Stimulated activated naive CD8-positive, alpha-beta T cell treated with anti-CD3 and anti-CD28 coated beads, Interleukin-15, Interleukin-2, amounts not matched to agents 100 U/mL and 50 U/mL, for 24 hours (primary cell): ENCODE measurements at regions not wholly inside any gene's neighbourhood (a gene's known extent, or its start where the extent isn't known, plus 50 kb on each side); places are given as distances from the start of the nearest gene placed in this dataset.
"Not testable (repeated sequence)": the region's sequence is repeated elsewhere in the genome, so short reads cannot be mapped to it uniquely, and the experiment has no call there.

Experiments
- ATAC-seq: fragments of 150-1000 bp; cut with Tn5 transposase; one replicate; pipeline ENCODE4 v1.10.0; 2021
- DNase-seq: peaks from one replicate; pipeline ENCODE4 v3.0.0; 2021

GRCh38 chr2:22355816-22356433 lies 1029.1 kb upstream of the KLHL29 start:
- ATAC-seq: no peak
- peak; percentile 62 for DNase-seq

- no peak for DNase-seq
- ATAC-seq: no peak
Measured at GRCh38 chr2:22359071-22359672, 1025.8 kb upstream of the KLHL29 start.

DNA sequence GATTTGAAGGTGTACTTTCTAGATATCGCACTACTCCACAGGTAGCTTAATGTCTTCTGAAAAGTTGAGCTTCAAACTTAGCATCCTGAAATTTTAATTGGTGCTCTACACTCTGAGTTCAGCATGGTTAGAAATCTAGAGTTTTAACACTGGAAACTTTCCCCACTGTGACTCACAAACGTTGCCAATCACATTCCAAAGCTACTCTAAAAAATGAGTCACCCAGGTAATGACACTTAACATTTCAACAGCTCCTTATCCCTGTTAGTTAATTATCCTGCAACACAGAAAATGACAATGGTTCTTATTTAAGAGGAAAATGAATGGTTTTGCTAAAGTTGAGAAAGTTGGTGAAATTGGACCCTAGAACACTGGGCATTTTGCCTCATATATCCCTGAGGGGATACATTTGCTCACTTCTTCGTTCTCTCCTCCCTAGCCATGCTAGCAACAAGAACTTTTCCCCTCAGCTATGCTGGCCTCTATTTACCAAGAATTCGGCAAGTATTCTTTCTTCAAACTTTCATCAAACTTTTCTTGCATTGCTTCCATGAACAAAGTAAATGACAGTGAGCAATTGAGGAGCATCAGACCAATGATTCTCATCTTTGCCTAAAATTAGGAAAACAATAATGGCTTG lies 1024.1 kb upstream of the KLHL29 start:
- DNase-seq: no peak
- no peak for ATAC-seq

GRCh38 chr2:22361571-22361970 lies 1023.4 kb upstream of the KLHL29 start:
- DNase-seq (no peak), ATAC-seq (no peak)

DNA sequence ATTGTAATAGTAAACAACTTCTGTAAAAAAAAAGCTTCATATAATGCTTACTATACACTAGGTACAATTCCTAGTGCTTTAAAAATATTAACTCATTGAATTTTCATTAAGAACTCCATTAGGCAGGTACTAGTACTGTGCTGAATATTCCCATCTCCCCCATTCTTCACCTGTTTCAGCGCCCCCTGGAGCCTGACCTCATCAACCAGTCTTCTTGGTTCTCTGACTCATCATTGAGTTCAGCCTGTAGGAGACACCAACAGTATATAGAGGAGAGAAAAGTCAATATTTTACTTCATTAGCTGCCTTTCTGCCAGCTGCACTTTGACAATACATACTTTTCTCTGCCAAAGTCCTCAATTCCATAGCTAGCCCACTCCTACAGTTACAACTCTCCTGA lies 1009.9 kb upstream of the KLHL29 start:
- ATAC-seq (no peak), DNase-seq (no peak)

DNA sequence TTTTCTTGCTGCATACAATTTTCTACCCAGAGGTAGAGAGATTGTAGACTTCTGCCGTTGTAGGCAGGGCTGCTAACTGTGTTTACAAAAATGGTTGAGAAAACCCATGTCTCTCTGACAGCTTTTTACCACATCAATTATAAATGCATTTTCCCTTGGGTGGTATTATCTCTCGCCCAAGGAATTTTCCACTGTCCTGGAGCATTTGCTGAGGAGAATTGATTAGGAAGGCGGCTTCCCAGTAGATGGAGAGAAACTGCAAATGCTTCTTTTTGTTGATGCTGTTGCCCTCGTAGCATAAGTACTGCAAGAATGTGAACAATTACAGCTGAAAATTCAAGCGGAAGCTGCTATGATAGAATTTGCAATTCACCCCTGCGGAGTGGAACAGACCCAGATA lies 1007.7 kb upstream of the KLHL29 start:
- no peak for DNase-seq
- no peak for ATAC-seq

- DNase-seq (no peak), ATAC-seq (no peak)
Measured at GRCh38 chr2:22382479-22383169, 1002.4 kb upstream of the KLHL29 start.

GRCh38 chr2:22397847-22398246 lies 987.1 kb upstream of the KLHL29 start:
- no peak for DNase-seq
- no peak for ATAC-seq

DNA sequence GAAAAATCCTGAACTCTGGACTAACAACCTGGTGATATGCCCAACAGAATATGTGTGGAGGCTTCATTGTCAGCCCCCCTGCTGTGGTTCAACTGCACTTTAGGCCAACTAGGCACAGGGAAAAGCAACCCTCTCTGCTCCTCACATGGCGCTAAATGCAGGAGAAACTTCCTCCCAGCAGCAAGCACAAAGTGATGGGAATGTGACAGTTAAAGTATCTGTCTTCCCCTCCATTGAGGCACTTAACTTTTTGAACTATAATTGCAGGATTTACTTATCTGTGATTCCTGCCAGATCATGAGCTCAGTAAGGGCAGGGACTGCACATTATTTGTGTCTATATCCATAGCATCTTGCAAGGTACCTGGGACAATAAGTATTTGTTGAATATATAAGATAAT lies 981.2 kb upstream of the KLHL29 start:
- ATAC-seq: no peak
- no peak for DNase-seq

GRCh38 chr2:22406625-22407024 lies 978.4 kb upstream of the KLHL29 start:
- DNase-seq: no peak
- ATAC-seq: no peak

DNA sequence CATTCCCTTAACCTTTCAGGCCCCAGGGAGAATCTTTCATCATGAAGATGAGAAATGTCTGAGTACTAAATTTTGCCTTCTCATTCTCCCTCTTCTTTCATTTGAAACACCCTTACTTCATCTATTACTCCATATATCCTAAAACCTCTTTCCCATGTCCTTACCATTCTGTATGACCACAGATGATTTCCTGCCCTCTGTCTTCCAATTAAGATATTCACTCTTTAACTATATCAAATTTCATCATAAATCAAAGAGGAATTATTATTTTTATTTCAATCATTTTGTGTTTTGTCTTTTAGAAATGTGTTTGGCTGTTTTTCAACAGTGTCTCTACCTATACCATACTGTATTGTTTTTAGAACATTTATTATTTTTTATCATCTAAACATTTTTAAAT lies 964.9 kb upstream of the KLHL29 start:
- DNase-seq (no peak), ATAC-seq (no peak)

- ATAC-seq: no peak
- DNase-seq: no peak
Measured at GRCh38 chr2:22442051-22442450, 942.9 kb upstream of the KLHL29 start.

GRCh38 chr2:22444281-22444680 lies 940.7 kb upstream of the KLHL29 start:
- ATAC-seq (no peak), DNase-seq (no peak)

DNA sequence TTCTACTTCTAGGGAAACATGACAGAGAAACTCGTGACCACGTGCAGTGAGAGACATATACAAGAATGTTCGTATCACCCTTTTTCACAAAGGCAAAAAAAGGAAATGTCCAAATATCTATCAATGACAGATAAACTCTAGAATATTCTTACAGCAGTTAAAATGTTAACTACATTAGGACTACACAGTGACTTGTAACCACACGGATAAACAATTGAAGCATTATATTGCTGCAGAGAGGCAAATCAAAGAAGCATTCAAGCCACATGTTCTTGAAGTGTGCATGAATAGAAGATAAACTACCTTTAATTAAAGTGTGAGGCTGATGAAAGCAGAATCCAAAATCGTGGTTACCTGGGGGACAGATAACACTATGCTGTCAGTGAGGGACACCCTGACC lies 935.3 kb upstream of the KLHL29 start:
- DNase-seq: no peak
- ATAC-seq: no peak

DNA sequence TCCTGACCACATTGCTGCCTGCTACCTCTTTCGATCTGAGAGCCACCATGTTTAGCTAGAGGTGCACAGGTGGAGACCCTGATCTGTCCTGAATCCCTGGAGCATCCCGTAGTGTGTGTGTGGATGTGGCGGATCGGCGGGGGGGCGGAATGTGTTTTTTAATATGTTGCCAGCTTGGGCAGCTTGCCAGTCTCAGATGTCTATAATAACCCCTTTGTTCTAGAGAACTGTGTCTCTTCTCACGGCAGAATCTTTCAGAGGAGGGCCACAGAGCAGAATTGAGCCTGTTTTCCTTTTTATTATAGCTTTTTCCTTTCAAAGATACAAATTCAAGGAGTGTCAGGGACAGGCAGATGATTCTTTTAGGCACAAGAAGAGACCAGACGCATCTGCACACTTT lies 934.1 kb upstream of the KLHL29 start:
- no peak for DNase-seq
- no peak for ATAC-seq

DNA sequence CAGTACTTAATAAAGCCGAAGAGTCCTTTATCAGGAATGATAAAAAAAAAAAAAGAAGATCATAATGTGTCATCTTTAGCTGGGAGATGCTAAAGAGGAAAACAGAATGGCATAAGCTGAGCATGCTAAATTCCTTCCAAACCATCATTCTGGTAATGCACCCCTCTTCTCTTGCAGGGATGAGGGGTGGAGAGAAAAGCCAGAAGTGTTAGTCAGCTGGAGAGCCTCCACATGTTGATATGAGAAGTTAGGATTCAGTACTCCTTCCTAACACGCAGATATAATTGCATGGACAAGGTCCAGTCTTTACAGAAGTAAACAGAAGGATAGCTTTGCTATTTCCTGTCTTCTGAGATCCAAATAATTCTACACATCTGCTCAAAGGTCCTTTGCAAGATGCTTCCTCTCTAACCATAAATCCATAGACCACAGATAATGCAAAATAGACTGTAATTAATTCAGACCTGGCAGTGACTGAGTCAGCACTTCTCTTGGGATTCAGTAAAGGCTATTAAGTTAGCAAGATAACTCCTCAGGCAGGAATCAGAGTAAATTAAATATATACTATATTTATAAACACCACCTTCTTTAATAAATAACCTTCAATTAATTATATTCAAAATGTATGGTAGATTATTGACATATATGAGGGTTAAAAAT lies 930.0 kb upstream of the KLHL29 start:
- ATAC-seq: no peak
- DNase-seq: no peak

- DNase-seq: no peak
- ATAC-seq: no peak
Measured at GRCh38 chr2:22458440-22458839, 926.5 kb upstream of the KLHL29 start.

DNA sequence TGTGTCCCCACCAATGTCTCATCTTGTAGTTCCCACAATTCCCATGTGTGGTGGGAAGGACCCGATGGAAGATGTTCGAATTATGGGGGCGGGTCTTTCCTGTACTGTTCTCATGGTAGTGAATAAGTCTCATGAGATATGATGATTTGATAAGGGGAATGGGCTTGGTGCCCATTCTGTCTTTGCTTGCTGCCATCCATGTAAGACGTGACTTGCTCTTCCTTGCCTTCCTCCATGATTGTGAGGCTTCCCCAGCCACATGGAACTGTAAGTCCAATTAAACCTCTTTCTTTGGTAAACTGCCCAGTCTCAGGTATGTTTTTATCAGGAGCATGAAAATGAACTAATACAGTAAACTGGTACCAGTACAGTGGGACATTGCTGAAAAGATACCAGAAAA lies 909.9 kb upstream of the KLHL29 start:
- not testable (repeated sequence) for DNase-seq, ATAC-seq

- DNase-seq (no peak), ATAC-seq (no peak)
Measured at GRCh38 chr2:22478329-22478728, 906.6 kb upstream of the KLHL29 start.

DNA sequence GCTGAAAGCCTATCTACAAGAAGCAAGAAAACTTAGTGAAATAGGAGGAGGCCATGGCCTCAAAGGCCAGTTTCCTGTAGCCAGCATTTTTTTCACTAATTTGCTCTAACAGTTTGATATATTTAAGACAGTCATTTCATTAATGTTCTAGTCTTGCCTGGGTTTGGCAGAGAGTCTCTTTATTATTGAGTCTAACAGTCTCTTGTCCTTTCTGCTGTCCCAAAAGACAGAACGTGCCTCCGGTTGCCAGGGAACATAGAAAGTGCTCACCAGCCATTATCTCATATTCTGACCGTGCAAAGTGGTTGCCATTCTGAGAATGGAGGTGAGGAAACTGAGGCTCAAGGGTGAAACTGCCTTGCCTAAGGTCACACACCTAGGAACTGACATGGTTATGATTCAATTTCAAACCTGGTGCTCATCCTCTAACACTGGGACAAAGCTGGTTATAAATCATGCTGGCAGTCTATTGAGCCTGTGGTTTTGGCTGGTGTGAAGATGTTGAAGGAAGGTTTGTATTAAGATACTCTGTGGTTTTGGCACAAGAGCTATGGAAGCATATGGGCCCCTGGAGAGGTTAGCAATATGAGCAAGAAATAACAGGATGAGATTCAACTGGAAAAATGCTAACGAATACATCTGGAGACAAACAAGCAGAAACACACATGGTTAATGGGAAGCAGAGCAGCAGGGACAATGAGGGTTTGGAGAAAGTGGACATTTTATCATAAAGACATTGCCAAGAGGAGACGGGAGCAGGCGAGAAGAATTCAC lies 903.3 kb upstream of the KLHL29 start:
- no peak for ATAC-seq

GRCh38 chr2:22483036-22483435 lies 901.9 kb upstream of the KLHL29 start:
- DNase-seq: no peak

More for the DNA sequence above, 903.3 kb upstream of the KLHL29 start:
- DNase-seq: no peak

DNA sequence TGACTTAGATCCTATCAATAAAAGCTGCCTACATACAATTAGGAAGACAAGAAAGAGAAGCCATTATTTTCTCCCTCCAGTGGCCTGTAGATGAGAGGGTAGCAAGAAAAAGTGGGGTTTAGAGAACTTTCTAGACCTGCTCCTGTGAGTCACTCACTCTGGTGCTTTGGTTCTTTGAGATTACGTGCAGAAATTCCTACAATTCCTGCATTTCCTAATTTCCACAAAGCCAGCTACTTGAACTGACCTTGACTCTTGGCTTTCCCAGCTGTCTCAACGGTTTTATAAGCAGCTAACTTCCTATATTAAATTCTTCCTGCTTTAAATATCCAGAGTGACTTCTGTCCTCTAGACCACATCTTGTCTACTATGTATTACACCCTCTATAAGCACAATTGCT lies 899.5 kb upstream of the KLHL29 start:
- no peak for ATAC-seq

More at GRCh38 chr2:22483036-22483435, 901.9 kb upstream of the KLHL29 start:
- no peak for ATAC-seq

More for the DNA sequence above, 899.5 kb upstream of the KLHL29 start:
- no peak for DNase-seq
